Suprapubic skin (tissue), 4 donors: ENCODE measurements at regions not wholly inside any gene's neighbourhood (a gene's known extent, or its start where the extent isn't known, plus 50 kb on each side); places are given as distances from the start of the nearest gene placed in this dataset.

Experiments used
- DNase-seq, 2 donors: peaks; one replicate each; pipeline ENCODE4 v3.0.0-alpha.2; 2019; ENCODE audit warnings: low spot score in 2 of 2
- H3K27ac ChIP-seq: fragments of 200-600 bp; sonication (generic); one replicate; pipeline ENCODE4 v1.5.1; 2019
- H3K27me3 ChIP-seq: fragments of 200-600 bp; sonication (generic); one replicate; pipeline ENCODE4 v1.5.1; 2019
- H3K36me3 ChIP-seq: fragments of 200-600 bp; sonication (generic); one replicate; pipeline ENCODE4 v1.5.1; 2019
- H3K4me1 ChIP-seq: fragments of 200-600 bp; sonication (generic); one replicate; pipeline ENCODE4 v1.5.1; 2019
- H3K4me3 ChIP-seq: fragments of 200-600 bp; sonication (generic); one replicate; pipeline ENCODE4 v1.5.1; 2019; ENCODE audit warnings: mild to moderate bottlenecking
- H3K9me3 ChIP-seq: fragments of 200-600 bp; sonication (generic); one replicate; pipeline ENCODE4 v1.5.1; 2019
- CTCF ChIP-seq, 2 donors: fragments of 200-600 bp in 1 of 2; fragments of 450-650 bp in 1 of 2; sonication (generic) in 1 of 2; IDR thresholded peaks; one replicate each; pipeline ENCODE4 v1.5.1; 2016 to 2019; ENCODE audit warnings: antibody characterized with exemption in 2 of 2, mild to moderate bottlenecking in 1 of 2, moderate library complexity in 1 of 2
- EP300 ChIP-seq: sonication (generic); formaldehyde crosslinking; IDR thresholded peaks from one replicate; pipeline ENCODE4 v1.6.1; 2017; ENCODE audit warnings: antibody characterized with exemption
- POLR2A ChIP-seq, 2 donors: fragments of 450-650 bp; IDR thresholded peaks; one replicate each; pipeline ENCODE4 v1.6.1; 2017; ENCODE audit warnings: antibody characterized with exemption in 2 of 2, mild to moderate bottlenecking in 2 of 2, moderate library complexity in 2 of 2
- POLR2AphosphoS5 ChIP-seq, 3 donors: sonication (generic); formaldehyde crosslinking; IDR thresholded peaks; one replicate each; pipeline ENCODE4 v1.6.1; 2017; ENCODE audit warnings: antibody characterized with exemption in 3 of 3
- WGBS: methylation state at CpG from one replicate; pipeline ENCODE4 v1.1.5; 2018; 5-methylcytosine and 5-hydroxymethylcytosine counted together

DNA sequence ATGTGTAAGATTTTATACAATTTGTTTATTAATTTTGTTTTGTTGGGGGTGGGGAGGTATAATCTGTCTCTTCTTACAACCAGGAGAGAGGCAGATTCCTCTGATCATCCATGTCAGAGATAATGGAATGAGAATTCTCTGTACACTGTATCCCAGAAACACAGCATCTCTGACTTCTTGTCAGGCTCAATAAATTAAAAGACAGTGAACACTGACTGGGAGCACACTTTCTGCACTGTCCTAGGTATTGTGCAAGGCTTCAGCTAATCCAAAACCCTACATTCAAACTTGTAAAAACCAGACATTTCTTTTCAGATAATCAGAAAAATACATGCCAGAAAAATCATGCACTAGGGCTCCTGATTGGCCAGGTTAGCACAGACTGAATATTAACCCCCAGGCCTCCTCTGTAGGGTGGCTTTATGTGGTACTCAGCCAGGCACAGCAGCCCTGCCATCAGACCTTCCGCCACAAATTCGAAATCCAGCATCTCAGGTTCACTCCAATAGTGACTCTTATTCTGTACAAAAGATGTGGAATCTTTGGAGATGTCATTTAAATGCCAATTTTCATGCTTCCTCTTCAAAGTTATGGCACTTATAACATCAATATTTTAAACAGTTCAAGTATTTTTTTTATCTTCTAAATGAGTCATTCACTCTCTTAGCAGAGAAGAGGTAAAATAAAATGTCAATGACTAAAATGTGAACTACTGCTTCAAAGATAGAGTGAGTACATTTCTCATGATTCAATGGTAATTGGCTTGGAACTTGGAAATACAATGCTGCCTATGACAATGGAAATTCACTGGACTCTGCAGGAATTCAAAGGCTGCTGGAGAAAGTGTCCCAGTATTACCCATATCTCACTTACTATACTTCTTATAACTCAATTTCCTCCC, 211.5 kb downstream of the KLF12 start:
- TF ChIP-seq CTCF (IDR thresholded peaks at IDR 0.05) (no peak), POLR2AphosphoS5 (IDR thresholded peaks at IDR 0.05) (no peak)
- H3K36me3 ChIP-seq = no peaks in the 10 kb centered on the region
- no peak overlapping the region for H3K4me3 ChIP-seq
- 96% methylated on average over 2 of the region's 2 CpGs for WGBS
- H3K27ac ChIP-seq = no peak overlapping the region
- H3K27me3 ChIP-seq = no peaks in the 10 kb centered on the region
- H3K4me1 ChIP-seq = no peaks in the 10 kb centered on the region
- H3K9me3 ChIP-seq = no peaks in the 10 kb centered on the region
- no peak for DNase-seq

DNA sequence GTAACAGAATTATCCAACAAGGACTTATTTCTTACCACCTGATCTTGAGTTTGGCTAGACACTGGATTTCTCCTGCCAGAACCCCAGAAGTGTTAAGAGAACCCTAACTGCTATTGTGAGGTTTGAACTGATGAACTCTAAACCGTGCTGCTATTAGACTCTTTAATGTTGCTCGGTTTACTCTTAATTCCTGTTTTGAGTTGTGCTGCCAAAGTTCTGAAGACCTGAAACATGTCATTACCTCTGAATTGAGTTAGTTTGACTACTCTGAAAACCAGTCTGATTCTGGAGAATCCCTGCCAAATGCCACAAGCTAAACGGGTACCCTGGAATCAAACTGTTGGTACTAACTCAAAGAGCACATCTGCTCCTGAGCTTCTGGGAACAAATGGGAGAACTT, 215.5 kb downstream of the KLF12 start:
- Histone ChIP-seq H3K9me3 (no peaks in the 10 kb centered on the region), H3K27me3 (no peaks in the 10 kb centered on the region), H3K36me3 (no peaks in the 10 kb centered on the region), H3K4me3 (no peak overlapping the region), H3K4me1 (peaks cover 5% of the 10 kb centered on the region), H3K27ac (no peak overlapping the region)
- TF ChIP-seq CTCF (IDR thresholded peaks at IDR 0.05) (no peak), EP300 (no peak), POLR2AphosphoS5 (IDR thresholded peaks at IDR 0.05) (no peak), POLR2A (IDR thresholded peaks at IDR 0.05) (no peak)
- WGBS = 51% methylated on average over 3 of the region's 3 CpGs
- no peak for DNase-seq

- H3K9me3 ChIP-seq = no peaks in the 10 kb centered on the region
- no peaks in the 10 kb centered on the region for H3K36me3 ChIP-seq
- WGBS = 53% methylated on average over 4 of the region's 4 CpGs
- no peak for DNase-seq
- no peak overlapping the region for H3K4me3 ChIP-seq
- H3K27me3 ChIP-seq = no peaks in the 10 kb centered on the region
- TF ChIP-seq CTCF (IDR thresholded peaks at IDR 0.05) (no peak), POLR2AphosphoS5 (IDR thresholded peaks at IDR 0.05) (no peak), POLR2A (IDR thresholded peaks at IDR 0.05) (no peak), EP300 (no peak)
- H3K27ac ChIP-seq = no peak overlapping the region
- peaks cover 5% of the 10 kb centered on the region for H3K4me1 ChIP-seq
Observed at GRCh38 chr13:73913751-73914518, 220.3 kb downstream of the KLF12 start.

DNA sequence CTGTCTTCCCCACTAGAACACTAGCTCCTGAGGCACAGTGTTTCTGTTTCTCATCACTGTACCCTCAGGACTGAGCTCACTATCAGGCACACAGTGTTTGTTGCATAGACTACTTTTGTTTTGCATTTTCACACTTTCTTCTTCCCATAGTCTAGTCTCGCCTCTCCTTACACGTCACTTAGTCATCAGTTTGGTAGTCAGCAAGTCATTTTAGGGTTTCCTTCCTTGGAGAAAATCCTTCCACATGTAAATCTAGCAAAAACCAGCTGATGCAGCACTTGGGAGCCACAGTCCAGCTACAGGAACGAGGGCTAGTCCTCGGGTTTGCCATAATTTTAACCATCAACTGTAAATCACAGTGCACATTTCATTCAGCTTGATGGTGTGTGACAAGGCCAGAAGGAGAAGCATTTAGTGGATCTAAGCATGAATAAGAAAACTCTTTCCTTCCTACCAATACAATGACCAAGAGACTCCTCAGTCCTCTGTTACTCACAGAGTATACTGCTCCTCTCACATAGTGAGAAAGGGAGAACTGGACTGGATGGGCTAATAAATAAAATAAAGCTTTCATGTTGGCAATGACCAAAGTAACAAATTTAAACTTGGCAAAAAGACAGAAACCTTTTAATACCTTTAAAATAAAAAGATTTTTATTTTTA, 221.0 kb downstream of the KLF12 start:
- TF ChIP-seq EP300 (no peak), POLR2AphosphoS5 (IDR thresholded peaks at IDR 0.05) (no peak), POLR2A (IDR thresholded peaks at IDR 0.05) (no peak), CTCF (IDR thresholded peaks at IDR 0.05) (no peak)
- no peak overlapping the region for H3K27ac ChIP-seq
- WGBS = 46% methylated on average over 4 of the region's 4 CpGs
- no peaks in the 10 kb centered on the region for H3K9me3 ChIP-seq
- peaks cover 5% of the 10 kb centered on the region for H3K4me1 ChIP-seq
- DNase-seq = no peak
- no peaks in the 10 kb centered on the region for H3K27me3 ChIP-seq
- no peaks in the 10 kb centered on the region for H3K36me3 ChIP-seq
- H3K4me3 ChIP-seq = no peak overlapping the region

DNA sequence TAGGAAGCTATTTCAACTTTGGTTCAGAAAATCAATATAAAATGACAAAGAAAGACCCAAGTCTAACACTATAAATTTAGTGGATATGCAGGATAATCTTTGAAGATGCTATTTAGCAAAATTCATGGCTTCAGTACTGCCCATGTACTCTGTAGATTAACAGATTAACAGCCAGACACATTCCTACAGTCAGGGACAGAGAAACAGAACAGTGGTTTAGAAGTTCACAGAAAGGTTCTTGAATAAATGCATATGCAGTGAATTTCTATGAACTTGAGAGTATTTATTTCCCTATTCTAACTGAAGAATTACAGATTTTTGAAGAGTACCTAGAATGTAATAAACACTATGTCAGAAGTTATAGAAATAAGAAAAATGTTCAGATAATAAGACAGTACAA, 222.8 kb downstream of the KLF12 start:
- no peak overlapping the region for H3K4me3 ChIP-seq
- H3K27ac ChIP-seq = no peak overlapping the region
- no peaks in the 10 kb centered on the region for H3K9me3 ChIP-seq
- no peaks in the 10 kb centered on the region for H3K36me3 ChIP-seq
- H3K27me3 ChIP-seq = no peaks in the 10 kb centered on the region
- peaks cover 5% of the 10 kb centered on the region for H3K4me1 ChIP-seq
- TF ChIP-seq CTCF (IDR thresholded peaks at IDR 0.05) (no peak), POLR2A (IDR thresholded peaks at IDR 0.05) (no peak), POLR2AphosphoS5 (IDR thresholded peaks at IDR 0.05) (no peak), EP300 (no peak)
- no peak for DNase-seq
